Mesenchymal stem cell (in vitro differentiated cells and primary cell): ENCODE measurements at regions not wholly inside any gene's neighbourhood (a gene's known extent, or its start where the extent isn't known, plus 50 kb on each side); places are given as distances from the start of the nearest gene placed in this dataset.

ENCODE experiments used
- DNase-seq: peaks from one replicate; pipeline ENCODE4 v3.0.0-alpha.2; 2013
- H2AFZ ChIP-seq: one replicate; pipeline ENCODE4 v1.6.1; 2013; ENCODE audit warnings: low read depth, mild to moderate bottlenecking, control low read depth, inconsistent platforms, low read length, moderate library complexity
- H2AK5ac ChIP-seq: 2 replicates; pipeline ENCODE4 v1.6.1; 2013; ENCODE audit warnings: low read length, moderate library complexity, mild to moderate bottlenecking, inconsistent platforms; ENCODE audit not compliant: severe bottlenecking
- H2BK120ac ChIP-seq: one replicate; pipeline ENCODE4 v1.6.1; 2013; ENCODE audit warnings: low read depth, mild to moderate bottlenecking, inconsistent platforms, low read length, moderate library complexity
- H2BK12ac ChIP-seq, 2 experiments: one replicate each; pipeline ENCODE4 v1.6.1; 2013; ENCODE audit warnings: inconsistent platforms in 2 of 2, low read length in 2 of 2, mild to moderate bottlenecking in 2 of 2, moderate library complexity in 2 of 2, control low read depth in 1 of 2
- H2BK15ac ChIP-seq: one replicate; pipeline ENCODE4 v1.6.1; 2013; ENCODE audit warnings: mild to moderate bottlenecking, low read depth, inconsistent platforms; ENCODE audit not compliant: poor library complexity, severe bottlenecking
- H2BK5ac ChIP-seq: 2 replicates; pipeline ENCODE4 v1.6.1; 2013; ENCODE audit warnings: low read depth, mild to moderate bottlenecking, low read length, control low read depth, inconsistent platforms; ENCODE audit not compliant: poor library complexity, severe bottlenecking
- H3K14ac ChIP-seq, 2 experiments: one replicate each; pipeline ENCODE4 v1.6.1; 2013; ENCODE audit warnings: inconsistent platforms in 2 of 2, low read length in 2 of 2, control low read depth in 1 of 2, mild to moderate bottlenecking in 1 of 2, moderate library complexity in 1 of 2
- H3K18ac ChIP-seq, 2 experiments: one replicate each; pipeline ENCODE4 v1.6.1; 2013; ENCODE audit warnings: inconsistent platforms in 2 of 2, low read length in 2 of 2, control low read depth in 1 of 2, low read depth in 1 of 2, mild to moderate bottlenecking in 1 of 2
- H3K23ac ChIP-seq, 2 experiments: one replicate each; pipeline ENCODE4 v1.6.1; 2013; ENCODE audit warnings: inconsistent platforms in 2 of 2, low read length in 2 of 2, mild to moderate bottlenecking in 2 of 2, moderate library complexity in 2 of 2, control low read depth in 1 of 2
- H3K27ac ChIP-seq: 2 replicates; pipeline ENCODE4 v1.5.1; 2013; ENCODE audit warnings: mild to moderate bottlenecking, moderate library complexity, low read length, control low read depth, inconsistent platforms; ENCODE audit not compliant: poor library complexity, severe bottlenecking
- H3K27me3 ChIP-seq, 2 experiments: 2 replicates each; pipeline versions ENCODE4 v1.6.1 to v1.7.0; 2013; ENCODE audit warnings: low read length in 2 of 2, mild to moderate bottlenecking in 2 of 2, moderate library complexity in 2 of 2, control low read depth in 1 of 2, inconsistent platforms in 1 of 2; ENCODE audit not compliant: control insufficient read depth in 1 of 2, insufficient read depth in 1 of 2
- H3K36me3 ChIP-seq, 2 experiments: 2 replicates each; pipeline versions ENCODE4 v1.6.1 to v1.7.0; 2013; ENCODE audit warnings: low read length in 2 of 2, control low read depth in 1 of 2, inconsistent platforms in 1 of 2, low read depth in 1 of 2, mild to moderate bottlenecking in 1 of 2; ENCODE audit not compliant: insufficient read depth in 2 of 2, control insufficient read depth in 1 of 2
- H3K4ac ChIP-seq, 2 experiments: one replicate each; pipeline ENCODE4 v1.6.1; 2013; ENCODE audit warnings: inconsistent platforms in 2 of 2, low read length in 2 of 2, mild to moderate bottlenecking in 2 of 2, moderate library complexity in 2 of 2, control low read depth in 1 of 2, low read depth in 1 of 2
- H3K4me1 ChIP-seq: 2 replicates; pipeline ENCODE4 v1.6.1; 2013; ENCODE audit warnings: low read depth, low read length, control low read depth; ENCODE audit not compliant: control insufficient read depth, insufficient read depth
- H3K4me2 ChIP-seq: 2 replicates; pipeline ENCODE4 v1.6.1; 2013; ENCODE audit warnings: low read length, mild to moderate bottlenecking, inconsistent platforms; ENCODE audit not compliant: poor library complexity, severe bottlenecking
- H3K4me3 ChIP-seq, 2 experiments: 2 replicates each; pipeline versions ENCODE4 v1.5.1 to v1.7.0; 2013; ENCODE audit warnings: low read length in 2 of 2, mild to moderate bottlenecking in 2 of 2, control low read depth in 1 of 2, low read depth in 1 of 2; ENCODE audit not compliant: insufficient read depth in 1 of 2
- H3K79me1 ChIP-seq: replicated peaks from 2 replicates; pipeline ENCODE4 v1.6.1; 2013; ENCODE audit warnings: mild to moderate bottlenecking, control low read depth, low read length, inconsistent platforms; ENCODE audit not compliant: poor library complexity, severe bottlenecking
- H3K9ac ChIP-seq: 2 replicates; pipeline ENCODE4 v1.7.0; 2013; ENCODE audit warnings: mild to moderate bottlenecking, low read length, moderate library complexity
- H3K9me3 ChIP-seq: 2 replicates; pipeline ENCODE4 v1.7.0; 2013; ENCODE audit warnings: mild to moderate bottlenecking, low read length; ENCODE audit not compliant: control insufficient read depth
- H4K8ac ChIP-seq: one replicate; pipeline ENCODE4 v1.6.1; 2013; ENCODE audit warnings: inconsistent platforms, mild to moderate bottlenecking, low read length, moderate library complexity
- H4K91ac ChIP-seq: one replicate; pipeline ENCODE4 v1.6.1; 2013; ENCODE audit warnings: mild to moderate bottlenecking, low read length, inconsistent platforms
- WGBS: methylation state at CpG from one replicate; pipeline ENCODE4 v1.1.7; 2013; ENCODE audit warnings: mixed read lengths; 5-methylcytosine and 5-hydroxymethylcytosine counted together

DNA sequence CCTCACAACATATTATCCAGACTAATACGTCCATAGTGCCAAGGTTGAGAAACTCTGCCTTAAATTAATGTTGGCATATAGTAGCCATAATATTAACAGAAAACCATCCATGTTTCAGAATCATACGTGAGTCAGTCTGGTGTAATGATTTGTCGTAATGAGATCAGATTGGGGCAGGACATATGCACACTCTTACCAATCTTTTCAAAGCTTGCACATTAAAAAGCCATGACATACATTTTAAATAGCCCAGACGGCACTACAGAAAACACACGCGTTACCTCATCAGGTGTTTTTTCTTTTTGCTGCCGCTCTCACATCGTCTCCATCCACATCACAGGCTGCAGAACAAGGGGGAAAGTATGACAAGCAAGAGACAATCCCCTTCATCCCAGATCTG lies 211.6 kb downstream of the NEBL start:
- WGBS, result 92% methylated on average over 7 of the region's 8 CpGs
- H2AK5ac ChIP-seq, result no peak overlapping the region
- H3K9ac ChIP-seq, result no peak overlapping the region
- no peaks in the 10 kb centered on the region for H3K4me1 ChIP-seq
- no peak overlapping the region for H2BK5ac ChIP-seq
- H2BK12ac ChIP-seq, result no peak overlapping the region
- H4K91ac ChIP-seq, result no peak overlapping the region
- no peak overlapping the region for H2BK120ac ChIP-seq
- H3K27ac ChIP-seq, result no peak overlapping the region
- no peak overlapping the region for H4K8ac ChIP-seq
- H3K4me3 ChIP-seq, result no peak overlapping the region
- no peak overlapping the region for H3K18ac ChIP-seq
- H3K9me3 ChIP-seq, result peaks cover 9% of the 10 kb centered on the region
- H3K23ac ChIP-seq, result no peak overlapping the region
- no peak overlapping the region for H3K4me2 ChIP-seq
- H2AFZ ChIP-seq, result no peak overlapping the region
- H3K27me3 ChIP-seq, result no peaks in the 10 kb centered on the region
- H3K36me3 ChIP-seq, result no peaks in the 10 kb centered on the region
- no peaks in the 10 kb centered on the region for H3K79me1 ChIP-seq
- no peak for DNase-seq
- no peak overlapping the region for H3K4ac ChIP-seq
- no peak overlapping the region for H3K14ac ChIP-seq
- no peak overlapping the region for H2BK15ac ChIP-seq

DNA sequence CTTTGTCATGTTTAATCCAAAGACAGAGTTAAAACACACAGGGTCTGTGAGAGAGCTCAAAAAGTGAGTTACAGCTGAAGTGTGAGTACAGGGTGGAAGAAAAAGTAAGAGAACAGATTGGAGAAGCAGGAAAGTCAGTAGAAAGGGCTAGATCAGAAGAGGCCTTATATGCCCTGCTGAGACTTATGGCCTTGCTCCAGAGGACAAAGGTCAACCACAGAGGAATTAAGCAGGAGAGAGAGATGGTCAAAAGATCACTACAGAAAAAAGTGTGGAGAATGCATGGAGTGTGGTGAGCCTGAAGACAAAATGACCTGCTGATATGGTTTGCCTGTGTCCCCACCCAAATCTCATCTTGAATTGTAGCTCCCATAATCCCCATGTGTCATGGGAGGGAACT lies 213.8 kb downstream of the NEBL start:
- Histone ChIP-seq H3K4me3 (no peak overlapping the region), H2BK12ac (no peak overlapping the region), H3K27ac (no peak overlapping the region), H3K14ac (no peak overlapping the region), H3K79me1 (no peaks in the 10 kb centered on the region), H3K4me1 (no peaks in the 10 kb centered on the region), H3K23ac (no peak overlapping the region), H2AK5ac (no peak overlapping the region), H3K4ac (no peak overlapping the region), H4K91ac (no peak overlapping the region), H2AFZ (no peak overlapping the region), H3K9me3 (peaks cover 11% of the 10 kb centered on the region), H2BK15ac (no peak overlapping the region), H4K8ac (no peak overlapping the region), H3K9ac (no peak overlapping the region), H2BK120ac (no peak overlapping the region), H3K4me2 (no peak overlapping the region), H3K18ac (no peak overlapping the region), H3K27me3 (no peaks in the 10 kb centered on the region), H2BK5ac (no peak overlapping the region), H3K36me3 (no peaks in the 10 kb centered on the region)
- DNase-seq, result no peak

DNA sequence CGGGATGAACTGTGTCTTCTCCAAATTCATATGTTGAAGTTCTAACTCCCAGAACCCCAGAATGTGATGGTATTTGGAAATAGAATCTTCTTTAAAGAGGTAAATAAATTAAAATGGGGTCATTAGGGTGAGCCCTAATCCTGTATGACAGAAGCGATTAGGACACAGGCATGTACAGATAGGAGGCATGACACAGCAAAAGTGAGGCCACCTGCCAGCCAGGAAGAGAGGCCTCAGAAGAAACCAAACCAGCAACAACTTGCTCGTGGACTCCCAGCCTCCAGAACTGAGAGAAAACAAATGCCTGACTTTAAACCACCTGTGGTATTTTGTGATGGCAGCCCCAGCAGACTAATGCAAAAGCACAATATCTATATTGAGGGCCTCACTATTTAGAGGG lies 214.3 kb downstream of the NEBL start:
- H3K27ac ChIP-seq, result no peak overlapping the region
- no peaks in the 10 kb centered on the region for H3K27me3 ChIP-seq
- no peak overlapping the region for H2BK120ac ChIP-seq
- H3K4ac ChIP-seq, result no peak overlapping the region
- H3K4me3 ChIP-seq, result no peak overlapping the region
- no peak overlapping the region for H3K4me2 ChIP-seq
- H3K36me3 ChIP-seq, result no peaks in the 10 kb centered on the region
- no peak overlapping the region for H3K23ac ChIP-seq
- no peak overlapping the region for H2BK5ac ChIP-seq
- no peak overlapping the region for H2AK5ac ChIP-seq
- no peak overlapping the region for H3K9ac ChIP-seq
- no peak overlapping the region for H3K14ac ChIP-seq
- no peak overlapping the region for H2BK12ac ChIP-seq
- peaks cover 11% of the 10 kb centered on the region for H3K9me3 ChIP-seq
- no peak overlapping the region for H4K8ac ChIP-seq
- H4K91ac ChIP-seq, result no peak overlapping the region
- no peaks in the 10 kb centered on the region for H3K4me1 ChIP-seq
- no peak overlapping the region for H3K18ac ChIP-seq
- H3K79me1 ChIP-seq, result no peaks in the 10 kb centered on the region
- H2AFZ ChIP-seq, result no peak overlapping the region
- WGBS, result 93% methylated on average over 3 of the region's 3 CpGs
- H2BK15ac ChIP-seq, result no peak overlapping the region
- DNase-seq, result no peak

DNA sequence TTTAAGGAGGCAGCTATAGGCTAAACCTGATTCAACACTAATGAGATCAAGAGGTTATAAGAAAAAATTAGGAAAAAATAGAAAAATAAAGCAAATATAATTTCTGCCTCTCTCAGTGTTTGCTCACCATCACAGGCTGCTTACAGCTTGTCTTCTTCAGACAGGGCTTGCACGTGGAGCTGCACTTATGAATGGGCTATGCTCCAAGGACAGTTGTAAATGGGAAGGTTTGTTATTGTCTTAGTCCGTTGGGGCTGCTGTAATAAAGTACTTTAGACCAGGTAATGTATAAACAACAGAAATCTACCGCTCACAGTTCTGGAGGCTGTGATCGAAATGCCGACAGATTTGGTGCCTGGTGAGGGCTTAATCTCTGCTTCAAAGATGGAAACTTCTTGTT lies 219.8 kb downstream of the NEBL start:
- no peak overlapping the region for H3K27ac ChIP-seq
- no peak overlapping the region for H4K8ac ChIP-seq
- DNase-seq, result no peak
- no peak overlapping the region for H3K14ac ChIP-seq
- no peak overlapping the region for H3K18ac ChIP-seq
- no peak overlapping the region for H3K23ac ChIP-seq
- no peak overlapping the region for H3K4ac ChIP-seq
- H3K4me2 ChIP-seq, result no peak overlapping the region
- no peak overlapping the region for H2AK5ac ChIP-seq
- H2BK5ac ChIP-seq, result no peak overlapping the region
- no peaks in the 10 kb centered on the region for H3K27me3 ChIP-seq
- no peak overlapping the region for H3K4me3 ChIP-seq
- H3K79me1 ChIP-seq, result no peaks in the 10 kb centered on the region
- no peak overlapping the region for H2BK120ac ChIP-seq
- no peak overlapping the region for H3K9ac ChIP-seq
- no peak overlapping the region for H2AFZ ChIP-seq
- no peak overlapping the region for H2BK12ac ChIP-seq
- no peaks in the 10 kb centered on the region for H3K4me1 ChIP-seq
- H2BK15ac ChIP-seq, result no peak overlapping the region
- peaks cover 7% of the 10 kb centered on the region for H3K9me3 ChIP-seq
- H4K91ac ChIP-seq, result no peak overlapping the region
- WGBS, result 68% methylated on average over 5 of the region's 5 CpGs
- no peaks in the 10 kb centered on the region for H3K36me3 ChIP-seq
